ENCODE measurements at regions not wholly inside any gene's neighbourhood (a gene's known extent, or its start where the extent isn't known, plus 50 kb on each side); places are given as distances from the start of the nearest gene placed in this dataset.

DNA sequence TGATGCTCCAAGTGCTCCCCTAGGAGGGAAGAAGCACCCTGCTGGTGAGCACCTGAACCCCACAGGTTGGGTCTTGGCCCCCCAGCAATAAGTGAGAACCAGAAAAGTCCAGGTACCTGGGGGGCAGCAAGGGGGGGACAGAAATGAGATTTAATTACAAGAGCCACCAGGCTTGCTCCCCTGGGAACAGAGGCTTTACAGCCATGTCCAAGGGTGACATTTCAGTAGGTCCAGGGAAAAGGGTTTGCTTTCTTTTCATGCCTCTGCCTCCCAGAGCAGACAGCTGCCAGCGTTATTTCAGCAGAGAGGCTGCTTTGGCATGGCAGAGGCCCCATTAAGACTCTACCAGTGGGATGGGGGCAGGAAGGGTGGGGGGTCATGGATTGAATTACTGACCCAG is 437.7 kb downstream of the BUD13 start:
- no CpG with 5 or more reads among the region's 1 CpG for whole genome bisulfite sequencing, 2 donors (ENCODE audit: extremely low coverage in 2 of 2, insufficient read length in 2 of 2, insufficient replicate concordance in 1 of 2)
- Histone ChIP-seq H4K8ac (ENCODE audit: low read depth, low read length) (no peak overlapping the region), H3K79me1 (ENCODE audit: low read depth, low read length) (no peaks in the 10 kb centered on the region), H3K36me3 (replicated peaks in 1 of 2; ENCODE audit: control insufficient read depth in 2 of 2, insufficient read depth in 2 of 2, low read length in 2 of 2) (no peaks in the 10 kb centered on the region), H3K4me1 (ENCODE audit: control insufficient read depth in 2 of 2, insufficient read depth in 1 of 2, low read depth in 1 of 2, low read length in 2 of 2) (no peaks in the 10 kb centered on the region), H3K27me3 (ENCODE audit: control insufficient read depth in 3 of 3, insufficient read depth in 3 of 3, low read depth in 1 of 3, low read length in 3 of 3) (no peaks in the 10 kb centered on the region), H3K27ac (replicated peaks; ENCODE audit: low read length) (no peak overlapping the region), H2BK5ac (ENCODE audit: low read length) (no peak overlapping the region), H3K4me2 (ENCODE audit: insufficient read depth, low read length, poor library complexity, severe bottlenecking) (no peak overlapping the region), H3K18ac (ENCODE audit: low read length) (no peak overlapping the region), H3K9me3 (replicated peaks in 1 of 2; ENCODE audit: control insufficient read depth in 2 of 2, insufficient read depth in 1 of 2, low read depth in 1 of 2, low read length in 2 of 2) (no peaks in the 10 kb centered on the region), H2BK120ac (ENCODE audit: low read depth, low read length) (no peak overlapping the region), H4K91ac (ENCODE audit: low read depth, low read length, poor library complexity) (no peak overlapping the region), H2BK15ac (ENCODE audit: low read length) (no peak overlapping the region), H2AFZ (ENCODE audit: low read length) (no peak overlapping the region), H2BK12ac (ENCODE audit: low read length) (no peak overlapping the region), H3K14ac (ENCODE audit: low read length) (no peak overlapping the region), H3K23ac (ENCODE audit: low read depth, low read length, poor library complexity) (no peak overlapping the region), H3K4ac (ENCODE audit: low read length) (no peak overlapping the region), H3K9ac (ENCODE audit: low read depth, low read length, poor library complexity) (no peak overlapping the region), H2AK5ac (ENCODE audit: low read depth, low read length) (no peak overlapping the region), H3K4me3 (ENCODE audit: low read length in 2 of 2) (no peak overlapping the region)
- DNase-seq (ENCODE audit: low spot score), result no peak

DNA sequence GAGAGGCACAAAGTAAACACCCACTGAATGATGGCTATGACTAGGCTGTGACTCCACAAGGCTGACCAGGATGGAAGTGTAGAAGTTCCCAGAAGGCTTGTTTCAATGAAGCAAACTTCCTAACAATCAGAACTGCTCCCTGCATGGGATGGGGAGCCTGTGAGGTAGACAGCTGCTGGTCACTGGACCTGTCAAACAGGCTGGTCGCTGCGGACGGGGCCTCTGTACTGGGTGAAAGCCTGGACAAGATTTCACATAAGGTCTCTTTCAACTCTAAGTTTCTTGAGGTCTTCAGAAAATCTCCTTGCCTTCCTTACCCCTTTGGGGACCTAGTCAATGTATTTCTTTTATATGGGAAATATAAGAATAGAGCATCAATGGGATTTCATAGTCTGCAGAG is 438.2 kb downstream of the BUD13 start:
- Histone ChIP-seq H2BK12ac (ENCODE audit: low read length) (no peak overlapping the region), H3K4me1 (ENCODE audit: control insufficient read depth in 2 of 2, insufficient read depth in 1 of 2, low read depth in 1 of 2, low read length in 2 of 2) (no peaks in the 10 kb centered on the region), H3K27ac (replicated peaks; ENCODE audit: low read length) (no peak overlapping the region), H3K18ac (ENCODE audit: low read length) (no peak overlapping the region), H4K8ac (ENCODE audit: low read depth, low read length) (no peak overlapping the region), H3K4me3 (ENCODE audit: low read length in 2 of 2) (no peak overlapping the region), H3K27me3 (ENCODE audit: control insufficient read depth in 3 of 3, insufficient read depth in 3 of 3, low read depth in 1 of 3, low read length in 3 of 3) (no peaks in the 10 kb centered on the region), H2AK5ac (ENCODE audit: low read depth, low read length) (no peak overlapping the region), H3K4me2 (ENCODE audit: insufficient read depth, low read length, poor library complexity, severe bottlenecking) (no peak overlapping the region), H3K4ac (ENCODE audit: low read length) (no peak overlapping the region), H3K79me1 (ENCODE audit: low read depth, low read length) (no peaks in the 10 kb centered on the region), H3K9me3 (replicated peaks in 1 of 2; ENCODE audit: control insufficient read depth in 2 of 2, insufficient read depth in 1 of 2, low read depth in 1 of 2, low read length in 2 of 2) (no peaks in the 10 kb centered on the region), H2BK120ac (ENCODE audit: low read depth, low read length) (no peak overlapping the region), H3K9ac (ENCODE audit: low read depth, low read length, poor library complexity) (no peak overlapping the region), H4K91ac (ENCODE audit: low read depth, low read length, poor library complexity) (no peak overlapping the region), H3K14ac (ENCODE audit: low read length) (no peak overlapping the region), H2AFZ (ENCODE audit: low read length) (no peak overlapping the region), H2BK15ac (ENCODE audit: low read length) (no peak overlapping the region), H2BK5ac (ENCODE audit: low read length) (no peak overlapping the region), H3K36me3 (replicated peaks in 1 of 2; ENCODE audit: control insufficient read depth in 2 of 2, insufficient read depth in 2 of 2, low read length in 2 of 2) (no peaks in the 10 kb centered on the region), H3K23ac (ENCODE audit: low read depth, low read length, poor library complexity) (no peak overlapping the region)
- no CpG with 5 or more reads among the region's 3 CpGs for WGBS, 2 donors (ENCODE audit: extremely low coverage in 2 of 2, insufficient read length in 2 of 2, insufficient replicate concordance in 1 of 2)
- DNase-seq (ENCODE audit: low spot score), result no peak

DNA sequence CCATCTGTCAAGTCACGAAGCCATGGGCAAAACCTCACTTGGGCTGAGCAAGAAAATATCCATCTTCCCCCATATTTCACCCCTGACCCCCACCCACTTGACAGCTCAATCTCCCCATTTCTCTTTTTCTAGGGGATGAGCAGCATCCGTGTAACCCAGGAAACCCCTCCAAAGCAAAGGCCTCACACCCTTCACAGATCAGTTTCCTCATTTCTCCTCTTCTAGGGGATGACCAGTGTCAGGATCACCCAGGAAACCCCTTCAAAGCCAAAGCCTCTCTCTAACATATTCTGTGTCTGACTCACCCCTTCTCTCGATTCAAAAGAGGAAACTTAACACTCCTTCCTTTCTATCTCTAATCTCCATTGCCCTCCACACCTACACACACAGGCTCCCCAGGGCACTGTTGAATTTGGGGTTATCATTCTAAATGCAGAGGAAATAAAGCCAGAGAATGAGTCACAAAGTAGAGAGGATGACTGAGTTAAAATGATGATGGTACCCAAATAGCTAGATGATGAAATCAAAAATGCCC is 439.7 kb downstream of the BUD13 start:
- H3K9ac ChIP-seq (ENCODE audit: low read depth, low read length, poor library complexity), result no peak overlapping the region
- no peak overlapping the region for H2BK120ac ChIP-seq (ENCODE audit: low read depth, low read length)
- H4K91ac ChIP-seq (ENCODE audit: low read depth, low read length, poor library complexity), result no peak overlapping the region
- no peaks in the 10 kb centered on the region for H3K79me1 ChIP-seq (ENCODE audit: low read depth, low read length)
- no peak overlapping the region for H3K27ac ChIP-seq (replicated peaks; ENCODE audit: low read length)
- H3K4me3 ChIP-seq (ENCODE audit: low read length in 2 of 2), result no peak overlapping the region
- H3K36me3 ChIP-seq (replicated peaks in 1 of 2; ENCODE audit: control insufficient read depth in 2 of 2, insufficient read depth in 2 of 2, low read length in 2 of 2), result no peaks in the 10 kb centered on the region
- no peak overlapping the region for H2BK15ac ChIP-seq (ENCODE audit: low read length)
- no peaks in the 10 kb centered on the region for H3K4me1 ChIP-seq (ENCODE audit: control insufficient read depth in 2 of 2, insufficient read depth in 1 of 2, low read depth in 1 of 2, low read length in 2 of 2)
- H4K8ac ChIP-seq (ENCODE audit: low read depth, low read length), result no peak overlapping the region
- H2AFZ ChIP-seq (ENCODE audit: low read length), result no peak overlapping the region
- no peak overlapping the region for H3K4me2 ChIP-seq (ENCODE audit: insufficient read depth, low read length, poor library complexity, severe bottlenecking)
- H3K9me3 ChIP-seq (replicated peaks in 1 of 2; ENCODE audit: control insufficient read depth in 2 of 2, insufficient read depth in 1 of 2, low read depth in 1 of 2, low read length in 2 of 2), result no peaks in the 10 kb centered on the region
- no peak overlapping the region for H3K18ac ChIP-seq (ENCODE audit: low read length)
- H3K14ac ChIP-seq (ENCODE audit: low read length), result no peak overlapping the region
- no peak overlapping the region for H2BK5ac ChIP-seq (ENCODE audit: low read length)
- no CpG with 5 or more reads among the region's 3 CpGs for WGBS, 2 donors (ENCODE audit: extremely low coverage in 2 of 2, insufficient read length in 2 of 2, insufficient replicate concordance in 1 of 2)
- H2BK12ac ChIP-seq (ENCODE audit: low read length), result no peak overlapping the region
- H3K4ac ChIP-seq (ENCODE audit: low read length), result no peak overlapping the region
- H3K23ac ChIP-seq (ENCODE audit: low read depth, low read length, poor library complexity), result no peak overlapping the region
- no peak overlapping the region for H2AK5ac ChIP-seq (ENCODE audit: low read depth, low read length)
- no peak for DNase-seq (ENCODE audit: low spot score)
- H3K27me3 ChIP-seq (ENCODE audit: control insufficient read depth in 3 of 3, insufficient read depth in 3 of 3, low read depth in 1 of 3, low read length in 3 of 3), result no peaks in the 10 kb centered on the region

DNA sequence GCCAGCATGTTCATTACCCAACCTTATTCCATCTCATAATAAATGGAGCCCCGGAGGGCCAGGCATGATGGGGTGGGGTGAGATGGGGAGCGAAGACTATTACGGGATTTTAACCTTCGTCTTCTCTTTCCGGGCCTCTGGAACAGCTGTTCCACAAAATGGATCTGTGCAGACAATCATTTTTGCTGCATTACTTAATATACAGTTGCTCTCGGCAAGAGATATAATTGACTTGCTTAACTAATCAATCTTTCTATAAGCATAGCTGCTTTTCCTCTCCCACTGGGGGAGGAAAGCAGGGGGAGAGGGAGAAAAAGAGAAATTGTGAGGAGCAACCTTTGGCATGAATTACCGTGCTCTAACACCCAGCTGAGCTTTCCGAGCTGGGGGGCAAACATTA is 440.4 kb downstream of the BUD13 start:
- Histone ChIP-seq H3K4me3 (ENCODE audit: low read length in 2 of 2) (no peak overlapping the region), H3K4me1 (ENCODE audit: control insufficient read depth in 2 of 2, insufficient read depth in 1 of 2, low read depth in 1 of 2, low read length in 2 of 2) (no peaks in the 10 kb centered on the region), H2AK5ac (ENCODE audit: low read depth, low read length) (no peak overlapping the region), H2BK120ac (ENCODE audit: low read depth, low read length) (no peak overlapping the region), H3K9ac (ENCODE audit: low read depth, low read length, poor library complexity) (no peak overlapping the region), H3K27me3 (ENCODE audit: control insufficient read depth in 3 of 3, insufficient read depth in 3 of 3, low read depth in 1 of 3, low read length in 3 of 3) (no peaks in the 10 kb centered on the region), H3K4me2 (ENCODE audit: insufficient read depth, low read length, poor library complexity, severe bottlenecking) (no peak overlapping the region), H3K4ac (ENCODE audit: low read length) (no peak overlapping the region), H3K18ac (ENCODE audit: low read length) (no peak overlapping the region), H3K14ac (ENCODE audit: low read length) (no peak overlapping the region), H3K23ac (ENCODE audit: low read depth, low read length, poor library complexity) (no peak overlapping the region), H4K91ac (ENCODE audit: low read depth, low read length, poor library complexity) (no peak overlapping the region), H3K27ac (replicated peaks; ENCODE audit: low read length) (no peak overlapping the region), H2AFZ (ENCODE audit: low read length) (no peak overlapping the region), H4K8ac (ENCODE audit: low read depth, low read length) (no peak overlapping the region), H3K79me1 (ENCODE audit: low read depth, low read length) (no peaks in the 10 kb centered on the region), H2BK5ac (ENCODE audit: low read length) (no peak overlapping the region), H2BK15ac (ENCODE audit: low read length) (no peak overlapping the region), H3K9me3 (replicated peaks in 1 of 2; ENCODE audit: control insufficient read depth in 2 of 2, insufficient read depth in 1 of 2, low read depth in 1 of 2, low read length in 2 of 2) (no peaks in the 10 kb centered on the region), H2BK12ac (ENCODE audit: low read length) (no peak overlapping the region), H3K36me3 (replicated peaks in 1 of 2; ENCODE audit: control insufficient read depth in 2 of 2, insufficient read depth in 2 of 2, low read length in 2 of 2) (no peaks in the 10 kb centered on the region)
- WGBS, 2 donors (ENCODE audit: extremely low coverage in 2 of 2, insufficient read length in 2 of 2, insufficient replicate concordance in 1 of 2), result no CpG with 5 or more reads among the region's 8 CpGs
- DNase-seq (ENCODE audit: low spot score), result no peak

Data from neuronal stem cell (in vitro differentiated cells).